B cell (primary cell): ENCODE measurements at regions not wholly inside any gene's neighbourhood (a gene's known extent, or its start where the extent isn't known, plus 50 kb on each side); places are given as distances from the start of the nearest gene placed in this dataset.

Experiments
- EZH2 ChIP-seq: IDR thresholded peaks from 2 replicates; pipeline ENCODE4 v1.6.1; 2012; ENCODE audit warnings: borderline replicate concordance, low read depth, mild to moderate bottlenecking, moderate library complexity, low read length; ENCODE audit not compliant: insufficient read depth, poor library complexity, severe bottlenecking
- TF ChIP-seq, protein P1 (sequence below): fragments of 200-600 bp; IDR thresholded peaks from one replicate; pipeline ENCODE4 v1.8.0; 2022; ENCODE audit warnings: antibody characterized with exemption, mild to moderate bottlenecking

DNA sequence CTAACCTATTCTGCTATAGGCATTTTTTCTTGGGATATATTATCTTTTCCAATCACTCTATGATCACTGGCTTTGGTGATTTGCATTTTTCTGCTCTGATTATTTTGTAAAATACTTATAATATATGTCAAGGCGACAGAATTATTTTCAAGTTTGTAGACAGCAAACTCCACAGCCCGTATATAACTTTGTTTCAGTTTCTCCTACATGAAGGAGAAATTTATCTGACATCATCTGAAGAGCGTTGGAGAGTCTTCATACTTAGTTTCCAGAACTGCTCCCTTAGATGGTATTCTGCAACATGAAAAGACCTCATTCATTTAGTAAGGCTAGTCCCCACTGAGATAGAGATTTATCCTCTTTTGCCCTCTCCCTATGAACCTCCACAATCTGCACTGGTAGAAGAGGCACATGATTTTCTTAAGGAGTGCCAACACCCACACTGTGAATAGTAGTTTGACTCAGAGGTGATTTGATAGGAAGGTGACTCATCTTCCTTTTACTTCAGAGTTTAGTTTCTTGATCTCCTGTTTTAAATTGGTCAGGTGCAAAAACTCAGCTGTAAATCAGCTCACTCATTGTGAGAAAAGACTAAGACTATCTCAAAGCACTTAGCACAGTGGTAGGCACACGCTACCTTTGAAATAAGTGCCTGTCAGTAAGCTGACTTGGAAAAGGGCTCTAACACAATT is 1848.6 kb upstream of the CELF4 start:
- TF ChIP-seq, protein P1, sequence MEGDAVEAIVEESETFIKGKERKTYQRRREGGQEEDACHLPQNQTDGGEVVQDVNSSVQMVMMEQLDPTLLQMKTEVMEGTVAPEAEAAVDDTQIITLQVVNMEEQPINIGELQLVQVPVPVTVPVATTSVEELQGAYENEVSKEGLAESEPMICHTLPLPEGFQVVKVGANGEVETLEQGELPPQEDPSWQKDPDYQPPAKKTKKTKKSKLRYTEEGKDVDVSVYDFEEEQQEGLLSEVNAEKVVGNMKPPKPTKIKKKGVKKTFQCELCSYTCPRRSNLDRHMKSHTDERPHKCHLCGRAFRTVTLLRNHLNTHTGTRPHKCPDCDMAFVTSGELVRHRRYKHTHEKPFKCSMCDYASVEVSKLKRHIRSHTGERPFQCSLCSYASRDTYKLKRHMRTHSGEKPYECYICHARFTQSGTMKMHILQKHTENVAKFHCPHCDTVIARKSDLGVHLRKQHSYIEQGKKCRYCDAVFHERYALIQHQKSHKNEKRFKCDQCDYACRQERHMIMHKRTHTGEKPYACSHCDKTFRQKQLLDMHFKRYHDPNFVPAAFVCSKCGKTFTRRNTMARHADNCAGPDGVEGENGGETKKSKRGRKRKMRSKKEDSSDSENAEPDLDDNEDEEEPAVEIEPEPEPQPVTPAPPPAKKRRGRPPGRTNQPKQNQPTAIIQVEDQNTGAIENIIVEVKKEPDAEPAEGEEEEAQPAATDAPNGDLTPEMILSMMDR: no peak
- no peak for TF ChIP-seq EZH2
